ENCODE measurements at regions not wholly inside any gene's neighbourhood (a gene's known extent, or its start where the extent isn't known, plus 50 kb on each side); places are given as distances from the start of the nearest gene placed in this dataset.
"Not testable (repeated sequence)": the region's sequence is repeated elsewhere in the genome, so short reads cannot be mapped to it uniquely, and the experiment has no call there.

DNA sequence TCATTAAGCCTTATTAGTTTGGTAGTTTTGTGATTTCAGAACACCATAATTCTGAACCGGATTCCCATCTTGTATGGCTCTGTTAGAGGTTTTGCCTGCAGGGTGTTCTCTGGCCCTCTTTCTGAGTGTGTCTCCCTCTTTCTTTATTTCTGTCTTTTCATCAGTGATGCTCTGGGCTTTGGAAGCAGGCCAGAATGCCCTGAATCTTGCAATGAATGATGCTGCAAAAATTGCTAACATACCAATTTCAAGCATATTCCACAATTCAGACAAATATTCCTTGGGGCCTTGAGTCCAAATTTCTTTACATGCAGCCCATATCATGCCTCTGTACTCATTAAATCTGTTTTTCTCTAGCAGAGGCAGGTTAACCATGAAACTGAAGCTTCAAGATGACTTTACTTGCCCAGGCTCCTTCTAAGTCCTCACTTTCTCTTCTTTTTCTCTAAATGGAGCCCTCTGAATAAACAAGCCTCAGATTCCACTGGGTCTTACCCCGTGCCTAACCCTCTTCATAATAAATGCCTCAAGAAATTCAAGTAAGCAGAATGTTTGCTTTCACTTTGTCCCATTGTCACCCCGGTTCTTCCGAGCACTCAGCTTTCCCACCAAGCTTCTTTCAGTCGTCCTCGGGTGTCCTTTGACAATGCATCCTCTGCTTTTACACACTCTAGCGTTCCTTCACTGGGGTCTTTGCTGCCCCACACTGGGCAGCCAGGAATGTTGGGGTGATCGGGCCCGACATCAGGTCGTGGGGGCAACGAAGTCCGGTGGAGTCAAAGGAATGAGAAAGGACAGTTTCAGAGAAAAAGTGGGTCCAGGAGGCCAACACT, 78.8 kb upstream of the SLC38A4 start:
- H3K27me3 ChIP-seq (ENCODE audit: insufficient read depth, low read depth): no peaks in the 10 kb centered on the region
- no peaks in the 10 kb centered on the region for H3K79me2 ChIP-seq (ENCODE audit: low read depth)
- H3K4me2 ChIP-seq: no peak overlapping the region
- no peaks in the 10 kb centered on the region for H3F3A ChIP-seq (ENCODE audit: insufficient read depth, low read depth)
- H4K20me1 ChIP-seq (ENCODE audit: insufficient read depth): no peaks in the 10 kb centered on the region
- BruUV-seq (replicated peaks): no TSS peak
- ChIA-PET POLR2A (ENCODE audit: unreplicated experiment) (no interaction called here), CTCF (no interaction called here)
- no peaks in the 10 kb centered on the region for H3K9me2 ChIP-seq (ENCODE audit: insufficient read depth)
- H2AFZ ChIP-seq: no peak overlapping the region
- intact Hi-C loops (cut with micrococcal nuclease; ENCODE audit: unreplicated experiment): no loop called here
- H3K9me3 ChIP-seq (ENCODE audit: insufficient read depth, low read depth): no peaks in the 10 kb centered on the region; the same call in 1 of the 2 replicates
- peaks cover 9% of the 10 kb centered on the region; the same call in 1 of the 2 replicates for H3K4me1 ChIP-seq (replicated peaks; ENCODE audit: insufficient read depth)
- DNase-seq: no peak
- no peak overlapping the region for H3K27ac ChIP-seq
- H3K36me3 ChIP-seq (ENCODE audit: low read depth): no peaks in the 10 kb centered on the region
- no peak overlapping the region for H3K4me3 ChIP-seq
- TF ChIP-seq CTCF (conservative IDR thresholded peaks at IDR 0.05) (no peak), EZH2 (IDR thresholded peaks at IDR 0.05; ENCODE audit: low read depth) (no peak)

DNA sequence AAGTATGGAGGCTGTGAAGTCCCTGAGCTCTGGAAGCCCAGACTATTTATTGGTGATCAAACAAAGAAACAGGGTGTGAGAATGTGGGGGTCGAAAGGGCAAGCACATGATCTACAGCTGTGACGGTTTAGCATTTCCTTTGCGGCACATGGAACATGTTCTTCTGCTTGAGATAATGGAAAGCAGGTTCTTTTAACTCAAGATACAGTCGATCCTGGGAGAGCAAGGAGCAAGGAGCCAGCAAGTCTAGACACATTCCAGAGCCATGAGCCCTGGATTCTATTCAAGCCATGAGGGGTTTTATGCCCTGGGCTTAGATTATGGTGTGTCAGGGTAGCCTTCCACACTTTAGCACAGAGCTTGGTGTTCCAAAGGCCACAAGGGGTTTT, 79.4 kb upstream of the SLC38A4 start:
- CTCF ChIA-PET; H3K4me3 ChIP-seq; H3K4me2 ChIP-seq; BruUV-seq (replicated peaks); H3K27me3 ChIP-seq (ENCODE audit: insufficient read depth, low read depth); H3K9me2 ChIP-seq (ENCODE audit: insufficient read depth); H3K36me3 ChIP-seq (ENCODE audit: low read depth); H2AFZ ChIP-seq; H3K27ac ChIP-seq; H3F3A ChIP-seq (ENCODE audit: insufficient read depth, low read depth); POLR2A ChIA-PET (ENCODE audit: unreplicated experiment); H4K20me1 ChIP-seq (ENCODE audit: insufficient read depth); H3K4me1 ChIP-seq (replicated peaks; ENCODE audit: insufficient read depth); intact Hi-C loops (cut with micrococcal nuclease; ENCODE audit: unreplicated experiment); H3K9me3 ChIP-seq (ENCODE audit: insufficient read depth, low read depth); H3K79me2 ChIP-seq (ENCODE audit: low read depth); DNase-seq: not testable (repeated sequence)

GRCh38 chr12:46907791-46908190, 82.0 kb upstream of the SLC38A4 start:
- Histone ChIP-seq H3K9me3 (ENCODE audit: insufficient read depth, low read depth) (peaks cover 3% of the 10 kb centered on the region; the same call in 1 of the 2 replicates), H4K20me1 (ENCODE audit: insufficient read depth) (no peaks in the 10 kb centered on the region), H3K36me3 (ENCODE audit: low read depth) (no peaks in the 10 kb centered on the region), H3K4me3 (no peak overlapping the region), H2AFZ (no peak overlapping the region), H3K9me2 (ENCODE audit: insufficient read depth) (no peaks in the 10 kb centered on the region), H3F3A (ENCODE audit: insufficient read depth, low read depth) (no peaks in the 10 kb centered on the region), H3K4me1 (replicated peaks; ENCODE audit: insufficient read depth) (peaks cover 9% of the 10 kb centered on the region; the same call in 1 of the 2 replicates), H3K27ac (no peak overlapping the region), H3K27me3 (ENCODE audit: insufficient read depth, low read depth) (no peaks in the 10 kb centered on the region), H3K4me2 (no peak overlapping the region), H3K79me2 (ENCODE audit: low read depth) (no peaks in the 10 kb centered on the region)
- TF ChIP-seq EZH2 (IDR thresholded peaks at IDR 0.05; ENCODE audit: low read depth) (no peak), CTCF (conservative IDR thresholded peaks at IDR 0.05) (no peak)
- no TSS peak for BruUV-seq (replicated peaks)
- ChIA-PET CTCF (no interaction called here), POLR2A (ENCODE audit: unreplicated experiment) (no interaction called here)
- intact Hi-C loops (cut with micrococcal nuclease; ENCODE audit: unreplicated experiment): no loop called here
- DNase-seq: no peak
